ENCODE measurements at regions not wholly inside any gene's neighbourhood (a gene's known extent, or its start where the extent isn't known, plus 50 kb on each side); places are given as distances from the start of the nearest gene placed in this dataset.
"Not testable (repeated sequence)": the region's sequence is repeated elsewhere in the genome, so short reads cannot be mapped to it uniquely, and the experiment has no call there.

- H3K36me3 Mint-ChIP-seq (ENCODE audit: low read depth); DNase-seq; H3K27me3 Mint-ChIP-seq; CTCF ChIA-PET; H3K27ac Mint-ChIP-seq; H3K4me1 Mint-ChIP-seq; POLR2A ChIA-PET; H3K4me3 Mint-ChIP-seq: not testable (repeated sequence)
- H3K9me3 Mint-ChIP-seq: peaks cover 15% of the 10 kb centered on the region
Measured at GRCh38 chr14:105684597-105684996, 158.2 kb downstream of the TMEM121 start.

GRCh38 chr14:105685003-105685402, 158.6 kb downstream of the TMEM121 start:
- POLR2A ChIA-PET: no interaction called here

GRCh38 chr14:105685605-105686004, 159.2 kb downstream of the TMEM121 start:
- CTCF ChIA-PET; H3K4me3 Mint-ChIP-seq; DNase-seq; H3K36me3 Mint-ChIP-seq (ENCODE audit: low read depth); POLR2A ChIA-PET; H3K27ac Mint-ChIP-seq; H3K27me3 Mint-ChIP-seq; H3K4me1 Mint-ChIP-seq: not testable (repeated sequence)
- peaks cover 25% of the 10 kb centered on the region for H3K9me3 Mint-ChIP-seq

More at GRCh38 chr14:105685003-105685402, 158.6 kb downstream of the TMEM121 start:
- Mint-ChIP-seq H3K4me3 (no peak overlapping the region), H3K4me1 (no peaks in the 10 kb centered on the region), H3K27me3 (no peaks in the 10 kb centered on the region), H3K27ac (no peak overlapping the region), H3K36me3 (ENCODE audit: low read depth) (no peaks in the 10 kb centered on the region), H3K9me3 (peaks cover 19% of the 10 kb centered on the region)
- CTCF ChIA-PET: no interaction called here
- no peak for DNase-seq

GRCh38 chr14:105686050-105686449, 159.7 kb downstream of the TMEM121 start:
- CTCF ChIA-PET; DNase-seq; H3K4me3 Mint-ChIP-seq; H3K36me3 Mint-ChIP-seq (ENCODE audit: low read depth); H3K27me3 Mint-ChIP-seq; H3K27ac Mint-ChIP-seq; POLR2A ChIA-PET; H3K4me1 Mint-ChIP-seq: not testable (repeated sequence)
- H3K9me3 Mint-ChIP-seq: peaks cover 29% of the 10 kb centered on the region

- H3K36me3 Mint-ChIP-seq (ENCODE audit: low read depth); DNase-seq; H3K4me3 Mint-ChIP-seq; POLR2A ChIA-PET; H3K4me1 Mint-ChIP-seq; H3K27me3 Mint-ChIP-seq; CTCF ChIA-PET; H3K27ac Mint-ChIP-seq: not testable (repeated sequence)
- peaks cover 29% of the 10 kb centered on the region for H3K9me3 Mint-ChIP-seq
Measured at GRCh38 chr14:105686462-105687170, 160.2 kb downstream of the TMEM121 start.

GRCh38 chr14:105687171-105688022, 161.0 kb downstream of the TMEM121 start:
- POLR2A ChIA-PET; H3K36me3 Mint-ChIP-seq (ENCODE audit: low read depth); DNase-seq; H3K27me3 Mint-ChIP-seq; H3K4me3 Mint-ChIP-seq; H3K27ac Mint-ChIP-seq; CTCF ChIA-PET; H3K4me1 Mint-ChIP-seq: not testable (repeated sequence)
- peaks cover 29% of the 10 kb centered on the region for H3K9me3 Mint-ChIP-seq

- H3K4me3 Mint-ChIP-seq; H3K4me1 Mint-ChIP-seq; H3K36me3 Mint-ChIP-seq (ENCODE audit: low read depth); DNase-seq; CTCF ChIA-PET; POLR2A ChIA-PET; H3K27ac Mint-ChIP-seq; H3K27me3 Mint-ChIP-seq: not testable (repeated sequence)
- H3K9me3 Mint-ChIP-seq: peaks cover 29% of the 10 kb centered on the region
Measured at GRCh38 chr14:105688023-105688351, 161.6 kb downstream of the TMEM121 start.

- CTCF ChIA-PET; DNase-seq; H3K27ac Mint-ChIP-seq; H3K27me3 Mint-ChIP-seq; H3K4me3 Mint-ChIP-seq; H3K36me3 Mint-ChIP-seq (ENCODE audit: low read depth); H3K4me1 Mint-ChIP-seq; POLR2A ChIA-PET: not testable (repeated sequence)
- H3K9me3 Mint-ChIP-seq: peaks cover 29% of the 10 kb centered on the region
Measured at GRCh38 chr14:105688664-105689221, 162.4 kb downstream of the TMEM121 start.

GRCh38 chr14:105689722-105690121, 163.3 kb downstream of the TMEM121 start:
- POLR2A ChIA-PET: no interaction called here
- H3K9me3 Mint-ChIP-seq: peaks cover 28% of the 10 kb centered on the region
- H3K4me1 Mint-ChIP-seq: peaks cover 8% of the 10 kb centered on the region
- no peak for DNase-seq
- H3K36me3 Mint-ChIP-seq (ENCODE audit: low read depth): no peaks in the 10 kb centered on the region
- H3K4me3 Mint-ChIP-seq: no peak overlapping the region
- CTCF ChIA-PET: no interaction called here
- peaks cover 10% of the 10 kb centered on the region for H3K27me3 Mint-ChIP-seq
- H3K27ac Mint-ChIP-seq: no peak overlapping the region

- CTCF ChIA-PET: no interaction called here
- H3K4me3 Mint-ChIP-seq: no peak overlapping the region
- peaks cover 24% of the 10 kb centered on the region for H3K9me3 Mint-ChIP-seq
- H3K27ac Mint-ChIP-seq: no peak overlapping the region
- H3K27me3 Mint-ChIP-seq: peaks cover 16% of the 10 kb centered on the region
- H3K36me3 Mint-ChIP-seq (ENCODE audit: low read depth): no peaks in the 10 kb centered on the region
- peaks cover 16% of the 10 kb centered on the region for H3K4me1 Mint-ChIP-seq
- no peak for DNase-seq
- POLR2A ChIA-PET: no interaction called here
Measured at GRCh38 chr14:105690671-105691070, 164.3 kb downstream of the TMEM121 start.

GRCh38 chr14:105691321-105692109, 165.1 kb downstream of the TMEM121 start:
- CTCF ChIA-PET; POLR2A ChIA-PET; H3K36me3 Mint-ChIP-seq (ENCODE audit: low read depth); DNase-seq; H3K4me3 Mint-ChIP-seq; H3K27ac Mint-ChIP-seq: not testable (repeated sequence)
- Mint-ChIP-seq H3K4me1 (peaks cover 16% of the 10 kb centered on the region), H3K9me3 (peaks cover 24% of the 10 kb centered on the region), H3K27me3 (peaks cover 16% of the 10 kb centered on the region)

- DNase-seq; POLR2A ChIA-PET; H3K27ac Mint-ChIP-seq; CTCF ChIA-PET; H3K4me3 Mint-ChIP-seq; H3K36me3 Mint-ChIP-seq (ENCODE audit: low read depth): not testable (repeated sequence)
- peaks cover 16% of the 10 kb centered on the region for H3K27me3 Mint-ChIP-seq
- H3K4me1 Mint-ChIP-seq: peaks cover 16% of the 10 kb centered on the region
- H3K9me3 Mint-ChIP-seq: peaks cover 24% of the 10 kb centered on the region
Measured at GRCh38 chr14:105692110-105692685, 165.8 kb downstream of the TMEM121 start.

- DNase-seq: no peak
- H3K9me3 Mint-ChIP-seq: peaks cover 11% of the 10 kb centered on the region
- peaks cover 16% of the 10 kb centered on the region for H3K27me3 Mint-ChIP-seq
- H3K36me3 Mint-ChIP-seq (ENCODE audit: low read depth): no peaks in the 10 kb centered on the region
- no peak overlapping the region for H3K27ac Mint-ChIP-seq
- ChIA-PET CTCF (no interaction called here), POLR2A (no interaction called here)
- H3K4me3 Mint-ChIP-seq: no peak overlapping the region
- peaks cover 22% of the 10 kb centered on the region for H3K4me1 Mint-ChIP-seq
Measured at GRCh38 chr14:105694961-105695360, 168.6 kb downstream of the TMEM121 start.
